Adipose tissue (tissue), 3 donors: ENCODE measurements at regions not wholly inside any gene's neighbourhood (a gene's known extent, or its start where the extent isn't known, plus 50 kb on each side); places are given as distances from the start of the nearest gene placed in this dataset.
"Not testable (repeated sequence)": the region's sequence is repeated elsewhere in the genome, so short reads cannot be mapped to it uniquely, and the experiment has no call there.

Experiments
- H3K27ac ChIP-seq: one replicate; pipeline ENCODE4 v1.5.1; 2013; ENCODE audit warnings: low read depth, low read length
- WGBS, 3 donors: extraction: QIAGEN DNeasy Blood & Tissue Kit; methylation state at CpG; one replicate each; pipeline ENCODE4 v1.1.7; 2013; 5-methylcytosine and 5-hydroxymethylcytosine counted together
- donor health status: healthy with polysubstance abuse.
- donor health status: Bipolar disorder and iron deficiency.
- donor health status: healthy.

DNA sequence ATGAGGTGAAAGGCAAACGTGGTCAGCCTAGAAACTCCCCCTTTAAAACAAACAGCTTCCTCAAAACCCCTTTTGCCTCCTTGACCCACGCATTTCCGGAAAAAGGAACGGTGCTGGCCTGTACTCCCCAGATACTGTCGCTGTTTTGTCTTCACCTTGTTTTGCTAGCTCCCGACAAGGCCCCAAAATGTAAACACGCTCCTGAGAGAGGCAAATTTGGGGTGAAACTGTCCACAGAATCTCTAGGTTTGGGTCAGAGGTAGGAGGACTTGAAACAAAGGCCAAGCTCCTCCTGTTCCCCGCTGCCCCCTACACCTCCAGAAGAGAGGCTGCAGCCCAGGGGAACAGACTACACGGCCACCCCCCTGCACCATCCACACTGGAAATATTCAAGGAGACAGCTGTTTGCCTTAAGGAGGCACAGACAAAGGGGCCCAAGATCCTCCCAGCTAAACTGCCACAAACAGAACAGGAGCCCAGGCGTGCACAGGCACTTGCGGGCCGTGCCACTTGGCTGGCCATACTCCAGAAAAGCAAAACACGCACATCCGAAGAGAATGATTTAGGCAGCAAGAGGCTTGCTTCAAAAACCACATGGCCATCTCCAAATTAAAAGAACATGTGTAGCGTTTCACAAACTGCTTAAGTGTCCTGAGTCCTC lies 160.5 kb upstream of the GRK3 start:
- WGBS, 3 donors, result 8 to 20% (median 14%) methylated on average over 15 of the region's 15 CpGs
- H3K27ac ChIP-seq, result no peak overlapping the region

DNA sequence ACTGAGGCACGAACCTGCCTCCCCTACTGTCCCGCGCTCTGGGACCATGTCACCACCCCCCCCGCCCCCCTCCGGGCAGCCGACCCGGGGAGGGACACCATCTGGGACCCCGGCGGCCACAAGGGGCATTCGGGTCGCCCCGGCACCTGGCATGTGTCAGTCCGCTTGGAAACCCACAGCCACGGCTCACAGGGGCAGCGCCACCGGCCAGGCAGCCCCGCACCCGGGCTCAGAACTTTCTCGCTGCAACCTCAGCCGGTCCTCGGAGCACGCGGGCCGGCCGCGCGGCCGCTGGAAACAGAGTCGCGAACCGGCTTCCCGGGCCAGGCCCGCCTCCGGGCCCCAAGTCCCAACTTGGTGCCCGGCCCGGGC lies 159.9 kb upstream of the GRK3 start:
- H3K27ac ChIP-seq, result peak overlapping the region; percentile 6
- WGBS, 3 donors, result 0 to 1% (median 0%) methylated on average over 9 to 36 of the region's 36 CpGs

DNA sequence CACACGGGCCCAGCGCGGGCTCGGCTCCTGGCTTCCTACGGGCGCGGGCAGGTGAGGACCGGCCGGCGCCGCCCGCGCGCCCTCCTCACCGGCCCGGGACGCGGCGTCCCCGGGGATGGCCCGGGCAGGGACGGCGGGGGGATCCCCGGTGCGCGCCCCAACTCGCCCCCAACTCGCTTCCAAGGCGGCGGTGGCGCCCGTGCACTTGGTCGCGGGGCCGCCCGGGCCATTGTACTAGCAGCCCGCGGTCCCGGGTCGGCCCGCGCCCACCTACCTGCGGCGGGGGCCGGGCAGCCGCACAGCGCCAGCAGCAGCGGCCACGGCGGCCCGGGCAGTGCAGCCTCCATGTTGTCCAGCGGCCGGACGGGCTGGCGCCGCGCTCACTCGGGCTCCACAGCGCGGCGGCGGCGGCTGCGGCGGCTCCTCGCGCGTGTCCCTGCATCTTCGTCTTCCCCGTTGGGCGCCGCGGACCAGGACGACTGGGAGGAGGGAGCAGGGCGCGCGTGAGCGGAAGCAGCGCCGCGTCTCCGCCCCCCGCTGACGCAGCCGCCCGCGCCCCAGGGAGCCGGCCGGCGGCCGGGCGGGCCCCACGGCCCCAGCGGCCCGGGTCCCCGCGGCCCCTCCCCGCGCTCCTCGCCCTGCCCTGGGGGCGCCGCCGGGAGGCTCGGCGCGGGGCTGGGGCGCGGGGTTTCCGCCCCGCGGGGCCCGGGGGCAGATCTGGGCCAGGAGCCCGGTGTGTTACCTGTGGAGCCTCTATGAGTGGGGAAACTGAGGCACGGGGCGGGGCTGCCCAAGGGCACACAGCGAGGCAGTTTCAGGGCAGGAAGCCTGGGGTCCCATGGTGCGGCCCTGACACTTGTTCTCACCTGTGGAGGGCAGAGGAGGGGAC lies 159.3 kb upstream of the GRK3 start:
- 1% methylated on average over 79 to 117 of the region's 117 CpGs for WGBS, 3 donors
- H3K27ac ChIP-seq, result peak overlapping the region; percentile 87

DNA sequence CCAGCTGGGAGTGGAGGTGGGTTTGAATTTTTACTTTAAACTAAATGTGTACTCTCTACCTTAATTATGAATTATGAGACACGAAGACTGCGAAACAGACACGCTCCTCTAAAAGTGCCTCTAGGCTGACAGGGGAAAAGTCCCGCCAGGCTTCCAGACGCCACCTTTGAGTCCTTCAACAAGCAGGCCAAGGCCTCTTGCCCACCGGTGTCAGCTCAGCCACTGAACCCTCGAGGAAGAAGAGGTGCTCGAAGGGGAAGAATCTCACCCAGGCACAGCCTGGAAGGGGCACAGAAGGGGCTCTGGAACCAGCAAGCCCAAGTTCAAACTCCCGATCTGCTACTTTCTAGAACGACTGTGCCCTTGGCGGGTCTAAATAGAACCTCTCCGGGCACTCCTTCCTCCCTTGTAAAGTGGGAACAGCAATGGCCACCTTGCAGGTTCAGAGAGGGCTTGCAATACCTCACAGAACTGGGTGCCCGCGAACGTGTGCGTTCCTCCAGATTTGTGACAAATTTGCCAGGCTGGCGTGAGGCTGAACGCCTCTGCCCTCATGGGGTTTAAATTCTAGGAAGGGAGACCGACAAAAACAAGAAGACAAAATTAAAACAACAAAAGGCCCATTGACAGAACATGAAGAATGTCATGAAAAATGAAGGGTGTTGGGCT lies 158.5 kb upstream of the GRK3 start:
- WGBS, 3 donors, result 71 to 75% (median 72%) methylated on average over 19 of the region's 19 CpGs
- no peak overlapping the region for H3K27ac ChIP-seq

DNA sequence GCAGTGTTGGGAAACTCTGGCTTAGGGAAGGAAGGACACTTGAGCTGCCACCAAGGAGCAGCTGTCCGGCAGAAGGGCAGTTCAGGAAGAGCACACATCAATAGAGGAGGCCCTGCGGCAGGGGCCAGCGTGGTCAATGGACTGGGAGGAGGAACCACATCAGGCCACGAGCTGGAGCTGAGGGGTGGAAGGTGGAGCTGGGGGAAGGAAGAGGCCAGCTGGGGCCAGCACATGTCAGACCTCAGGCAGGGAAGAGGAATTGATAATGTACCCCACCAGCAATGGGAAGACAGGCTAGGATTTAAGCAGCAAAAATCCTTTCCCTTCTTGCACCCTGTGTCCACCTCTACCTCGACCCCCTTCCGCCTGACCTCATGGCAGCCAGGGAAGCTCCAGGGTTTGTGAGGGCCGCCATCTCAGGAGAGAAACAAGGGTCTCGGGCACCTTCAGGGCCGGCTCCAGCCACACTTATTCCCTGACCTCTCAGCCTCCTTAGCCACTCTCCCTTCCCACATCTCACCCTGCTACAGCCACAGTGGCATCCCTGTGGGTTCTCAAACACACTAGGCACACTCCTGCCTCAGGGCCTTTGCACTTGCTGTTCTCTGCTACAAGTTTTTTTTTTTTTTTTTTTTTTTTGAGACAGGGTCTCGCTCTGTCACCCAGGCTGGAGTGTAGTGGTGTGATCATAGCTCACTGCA lies 157.8 kb upstream of the GRK3 start:
- H3K27ac ChIP-seq, result no peak overlapping the region
- WGBS, 3 donors, result 79 to 88% (median 82%) methylated on average over 9 to 10 of the region's 10 CpGs

DNA sequence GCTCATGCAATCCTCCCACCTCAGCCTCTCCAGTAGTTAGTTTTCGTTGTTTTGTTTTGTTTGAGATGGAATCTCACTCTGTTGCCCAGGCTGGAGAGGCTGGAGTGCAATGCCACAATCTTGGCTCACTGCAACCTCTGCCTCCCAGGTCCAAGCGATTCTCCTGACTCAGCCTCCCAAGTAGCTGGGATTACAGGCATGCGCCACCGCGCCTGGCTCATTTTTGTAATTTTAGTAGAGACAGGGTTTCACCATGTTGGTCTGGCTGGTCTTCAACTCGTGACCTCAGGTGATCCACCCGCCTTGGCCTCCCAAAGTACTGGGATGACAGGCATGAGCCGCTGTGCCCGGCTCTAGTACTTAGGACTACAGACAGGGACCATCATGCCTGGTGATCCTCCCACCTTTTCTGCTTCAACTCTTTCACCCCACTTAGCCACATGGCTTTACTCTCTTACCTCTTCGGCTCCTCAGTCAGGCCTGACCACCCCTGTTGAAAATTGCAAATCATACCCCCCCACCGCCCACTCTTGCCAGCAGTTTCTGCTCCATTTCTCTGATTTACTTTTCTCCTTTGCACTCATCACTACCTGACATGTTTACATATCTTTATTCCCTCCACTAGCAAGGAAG lies 157.1 kb upstream of the GRK3 start:
- H3K27ac ChIP-seq, result no peak overlapping the region
- WGBS, 3 donors, result 93 to 95% (median 95%) methylated on average over 11 of the region's 11 CpGs

DNA sequence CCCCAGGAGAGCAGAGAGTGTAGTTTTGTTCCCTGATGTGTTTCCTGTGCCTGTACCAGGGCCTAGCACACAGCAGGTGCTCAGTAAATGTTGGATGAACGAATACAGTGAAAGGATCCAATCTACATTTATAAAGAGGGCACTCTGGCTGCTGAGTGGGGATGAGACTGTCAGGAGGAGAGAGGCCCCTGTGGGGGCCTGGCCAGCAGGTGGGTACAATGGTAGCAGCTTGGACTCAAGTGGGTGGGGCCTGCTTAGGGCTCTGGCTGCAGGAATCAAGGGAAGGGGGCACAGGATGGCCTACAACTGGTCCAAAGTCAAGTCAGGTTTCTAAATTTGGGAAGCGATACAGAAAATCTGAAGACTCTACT lies 156.6 kb upstream of the GRK3 start:
- H3K27ac ChIP-seq, result no peak overlapping the region
- WGBS, 3 donors, result 90 to 97% (median 92%) methylated on average over 2 of the region's 2 CpGs

DNA sequence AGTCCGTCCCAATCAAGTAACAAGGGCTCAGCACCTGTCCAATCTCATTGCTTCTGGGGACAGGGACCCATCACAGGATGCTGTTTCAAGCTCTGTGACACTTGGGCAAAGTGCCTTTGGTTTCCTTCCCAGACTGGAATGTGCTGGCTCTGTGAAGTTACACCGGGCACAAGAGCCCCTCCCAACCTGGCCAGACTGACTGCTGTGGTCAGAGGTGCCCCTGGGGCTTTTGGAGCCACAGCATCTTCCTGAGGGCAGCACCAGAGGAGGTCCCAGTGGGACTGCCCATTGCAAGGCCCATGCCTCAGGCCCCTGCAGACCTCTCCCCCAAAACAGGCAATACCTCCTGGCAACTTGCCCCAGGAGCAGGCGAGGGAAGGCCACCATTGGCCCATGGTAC lies 155.2 kb upstream of the GRK3 start:
- WGBS, 3 donors, result 63 to 79% (median 73%) methylated on average over 3 of the region's 3 CpGs

DNA sequence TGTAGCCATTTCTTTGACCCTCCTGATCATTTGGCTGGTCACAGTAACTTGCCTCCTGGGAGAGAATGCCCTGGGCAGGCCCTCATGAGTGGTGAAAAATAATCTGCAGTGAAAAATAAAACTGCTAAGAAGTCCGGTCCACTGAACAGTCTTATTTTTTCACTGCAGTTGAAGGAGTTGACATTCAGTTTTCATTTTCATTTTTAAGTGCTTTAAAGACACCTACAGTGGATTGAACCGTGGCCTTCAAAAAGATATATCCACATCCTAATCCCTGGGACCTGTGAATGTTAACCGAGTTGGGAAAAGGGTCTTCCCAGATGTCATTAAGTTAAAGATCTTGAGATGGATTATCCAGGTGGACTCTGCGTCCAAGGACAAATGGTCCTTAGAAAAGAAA lies 153.6 kb upstream of the GRK3 start:
- 65 to 72% (median 68%) methylated on average over 4 of the region's 4 CpGs for WGBS, 3 donors

More for the DNA sequence above, 155.2 kb upstream of the GRK3 start:
- no peak overlapping the region for H3K27ac ChIP-seq

DNA sequence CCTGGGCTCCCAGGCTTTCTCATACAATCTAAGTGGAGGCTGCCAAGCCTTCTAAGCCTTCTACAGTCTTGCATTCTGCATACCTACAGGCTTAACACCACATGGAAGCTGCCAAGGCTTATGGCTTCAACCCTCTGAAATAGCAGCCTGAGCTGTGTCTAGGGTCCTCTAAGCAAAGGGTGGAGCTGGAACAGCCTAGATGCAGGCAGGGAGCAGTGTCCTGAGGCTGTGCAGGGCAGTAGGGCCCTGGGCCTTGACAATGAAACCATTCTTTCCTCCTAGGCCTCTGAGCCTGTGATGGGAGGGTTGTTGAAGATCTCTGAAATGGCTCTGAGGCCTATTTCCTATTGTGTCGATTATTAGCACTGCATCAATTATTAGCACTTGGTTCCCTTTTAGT lies 150.9 kb upstream of the GRK3 start:
- WGBS, 3 donors, result 83 to 100% (median 100%) methylated on average over 1 of the region's 1 CpG
- no peak overlapping the region for H3K27ac ChIP-seq

More for the DNA sequence above, 153.6 kb upstream of the GRK3 start:
- H3K27ac ChIP-seq, result no peak overlapping the region

DNA sequence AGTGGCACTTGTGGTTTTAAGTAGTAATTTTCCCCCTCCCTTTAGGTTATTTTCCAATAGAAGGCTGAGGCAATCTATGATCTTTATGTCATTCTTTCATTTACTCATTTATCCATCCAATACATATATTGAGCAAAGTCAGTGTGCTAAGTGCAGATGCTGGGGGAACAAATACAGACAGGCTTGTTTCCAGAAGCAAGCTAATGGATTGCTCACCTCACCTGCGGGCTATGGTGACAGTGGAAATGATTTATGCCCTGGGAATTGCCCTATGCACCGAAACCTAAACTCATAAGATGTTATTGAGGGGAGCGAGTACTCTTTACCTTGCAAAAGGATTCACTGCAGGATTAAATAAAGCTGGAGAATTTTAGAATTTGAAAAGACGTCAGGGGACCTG lies 148.7 kb upstream of the GRK3 start:
- not testable (repeated sequence) for H3K27ac ChIP-seq
- 34 to 73% (median 71%) methylated on average over 4 of the region's 4 CpGs for WGBS, 3 donors

DNA sequence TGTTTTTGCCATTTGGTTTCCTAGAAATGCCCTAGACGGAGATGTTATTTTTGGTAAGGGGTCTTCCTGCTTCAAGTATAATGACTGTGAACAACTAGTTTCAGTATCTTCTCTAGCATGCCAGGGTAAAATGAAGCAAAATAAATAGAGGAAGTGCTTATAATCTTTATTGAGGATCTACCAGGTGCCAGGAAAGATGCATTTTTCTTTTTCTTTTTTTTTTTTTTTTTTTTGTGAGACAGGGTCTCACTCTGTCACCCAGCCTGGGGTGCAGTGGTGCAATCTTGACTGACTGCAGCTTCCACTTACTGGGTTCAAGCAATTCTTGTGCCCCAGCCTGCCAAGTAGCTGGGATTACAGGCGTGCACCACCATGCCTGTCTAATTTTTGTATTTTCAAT lies 146.6 kb upstream of the GRK3 start:
- WGBS, 3 donors, result 68 to 93% (median 93%) methylated on average over 2 of the region's 2 CpGs
- not testable (repeated sequence) for H3K27ac ChIP-seq

DNA sequence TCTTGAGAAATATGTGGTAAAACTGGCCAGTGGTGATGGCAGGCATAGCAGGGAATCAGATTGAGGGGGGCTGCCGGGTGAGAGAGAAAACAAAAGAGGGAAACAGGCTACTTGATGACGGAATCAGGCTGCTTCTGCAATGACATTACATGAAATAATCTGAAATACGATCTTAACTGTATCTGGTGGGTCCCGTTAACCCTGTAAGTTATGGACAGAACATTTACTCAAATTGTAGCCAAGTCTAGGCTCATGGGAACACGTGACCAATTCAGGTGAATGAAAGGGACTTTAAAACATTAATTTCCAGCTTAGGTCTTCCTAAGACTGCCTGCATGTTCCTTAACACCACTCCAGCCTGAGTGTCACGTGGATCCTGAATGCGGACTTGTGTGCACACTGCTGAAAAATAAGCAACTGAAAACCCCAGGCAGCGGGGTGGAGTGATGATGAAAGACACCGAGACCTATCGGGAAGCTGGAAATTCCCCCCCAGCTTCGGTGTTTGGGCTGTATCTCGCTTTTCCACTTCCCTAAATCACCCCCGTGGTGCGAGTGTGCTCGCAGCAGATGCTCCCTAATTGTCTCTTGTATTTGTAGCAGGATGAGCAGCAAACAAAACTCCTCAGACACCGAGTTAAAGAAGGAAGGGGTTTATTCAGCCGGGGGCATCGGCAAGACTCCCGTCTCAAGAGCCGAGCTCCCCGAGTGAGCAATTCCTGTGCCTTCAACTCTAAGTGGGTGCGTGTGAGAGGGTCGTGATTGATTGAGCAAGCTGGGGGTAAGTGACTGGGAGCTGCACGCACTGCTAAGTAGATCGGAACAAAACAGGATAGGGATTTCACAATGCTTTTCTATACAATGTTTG lies 145.0 kb upstream of the GRK3 start:
- no peak overlapping the region for H3K27ac ChIP-seq
- 5 to 15% (median 9%) methylated on average over 25 of the region's 25 CpGs for WGBS, 3 donors

DNA sequence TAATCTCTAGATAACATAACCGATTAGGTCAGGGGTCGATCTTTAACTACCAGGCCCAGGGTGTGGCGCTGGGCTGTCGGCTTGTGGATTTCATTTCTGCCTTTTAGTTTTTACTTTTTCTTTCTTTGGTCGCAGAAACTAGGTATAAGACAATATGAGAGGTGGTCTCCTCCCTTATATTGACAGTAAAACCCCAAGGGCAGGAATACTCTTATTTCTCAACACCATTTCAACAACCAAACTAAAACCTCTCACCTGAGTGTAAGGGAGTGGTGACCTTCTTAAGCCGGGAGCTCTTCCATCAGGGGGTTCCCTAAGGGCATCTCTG lies 144.4 kb upstream of the GRK3 start:
- 31 to 41% (median 34%) methylated on average over 6 of the region's 6 CpGs for WGBS, 3 donors
- not testable (repeated sequence) for H3K27ac ChIP-seq

DNA sequence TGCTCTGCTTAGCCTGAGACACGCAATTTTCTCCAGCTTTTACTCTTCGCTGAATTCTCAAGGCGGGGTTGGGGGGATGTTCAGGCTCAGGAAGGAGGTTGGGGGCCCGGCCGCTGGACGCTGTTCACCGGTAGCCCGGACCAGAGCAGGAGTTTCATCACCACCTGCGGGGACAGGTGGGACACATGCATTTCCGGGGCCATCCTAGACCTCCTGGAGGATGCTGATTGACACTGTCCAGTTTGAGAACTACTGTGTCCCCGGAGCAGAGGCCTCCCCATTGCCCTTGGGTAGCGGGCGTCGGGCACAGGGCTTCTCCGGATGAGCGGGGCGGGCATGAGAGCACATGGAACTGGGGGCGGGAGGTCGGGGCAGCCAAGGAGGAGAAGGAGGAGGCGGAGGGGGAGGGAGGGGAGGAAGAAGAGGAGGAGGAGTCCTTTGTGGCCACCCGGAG lies 144.0 kb upstream of the GRK3 start:
- WGBS, 3 donors, result 19 to 20% (median 20%) methylated on average over 20 to 21 of the region's 21 CpGs
- H3K27ac ChIP-seq, result no peak overlapping the region

DNA sequence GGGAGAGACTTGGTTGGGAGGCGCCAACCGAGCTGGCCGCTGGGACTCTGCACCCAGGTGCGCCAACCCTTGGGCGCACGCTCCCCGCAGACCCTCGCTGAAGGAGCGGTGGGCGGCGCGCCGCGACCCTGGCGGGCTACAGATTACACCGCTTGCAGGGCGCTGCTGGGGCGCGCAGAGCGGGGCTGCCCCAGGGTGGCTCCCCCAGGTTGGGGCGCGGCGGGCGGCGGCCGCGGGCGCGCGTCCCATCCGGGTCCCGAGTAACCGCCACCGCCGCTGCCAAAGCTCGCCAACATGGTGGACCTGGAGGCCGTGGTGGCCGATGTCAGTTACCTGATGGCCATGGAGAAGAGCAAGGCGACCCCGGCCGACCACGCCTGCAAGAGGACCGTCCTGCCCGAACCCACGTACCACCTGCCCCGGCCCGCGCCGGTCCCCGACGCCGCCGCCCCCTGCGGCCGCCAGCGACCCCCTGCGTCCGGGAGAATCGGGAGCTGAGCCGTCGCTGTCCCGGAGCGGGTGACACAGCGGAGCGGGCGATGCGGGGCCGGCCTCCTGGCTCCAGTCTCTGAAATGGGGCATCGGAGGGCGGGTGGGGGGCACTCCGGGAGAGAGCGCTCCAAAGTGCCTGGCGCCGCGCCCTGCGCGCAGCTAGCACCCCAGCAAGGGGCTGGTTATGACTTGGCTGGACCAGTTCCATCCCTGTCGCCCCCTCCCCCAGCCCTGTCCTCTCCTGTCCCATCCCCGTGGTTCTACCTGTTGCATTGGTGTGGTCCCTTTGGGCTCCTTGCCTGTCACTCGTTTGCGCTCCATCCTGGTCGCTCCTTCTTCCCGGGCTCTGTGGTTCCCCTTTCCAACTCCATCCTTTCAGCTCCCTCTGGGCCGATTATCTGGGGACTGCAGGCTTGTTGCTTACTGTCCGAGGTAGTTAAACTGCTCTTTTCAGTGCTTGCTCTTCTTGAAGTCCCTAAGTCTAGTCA lies 143.3 kb upstream of the GRK3 start:
- 2% methylated on average over 75 to 85 of the region's 85 CpGs for WGBS, 3 donors
- no peak overlapping the region for H3K27ac ChIP-seq
